RPMI7951 (cell line): ENCODE measurements at regions not wholly inside any gene's neighbourhood (a gene's known extent, or its start where the extent isn't known, plus 50 kb on each side); places are given as distances from the start of the nearest gene placed in this dataset.

ENCODE experiments used
- DNase-seq: peaks from one replicate; pipeline ENCODE4 v3.0.0-alpha.2; 2012; ENCODE audit warnings: low read depth

DNA sequence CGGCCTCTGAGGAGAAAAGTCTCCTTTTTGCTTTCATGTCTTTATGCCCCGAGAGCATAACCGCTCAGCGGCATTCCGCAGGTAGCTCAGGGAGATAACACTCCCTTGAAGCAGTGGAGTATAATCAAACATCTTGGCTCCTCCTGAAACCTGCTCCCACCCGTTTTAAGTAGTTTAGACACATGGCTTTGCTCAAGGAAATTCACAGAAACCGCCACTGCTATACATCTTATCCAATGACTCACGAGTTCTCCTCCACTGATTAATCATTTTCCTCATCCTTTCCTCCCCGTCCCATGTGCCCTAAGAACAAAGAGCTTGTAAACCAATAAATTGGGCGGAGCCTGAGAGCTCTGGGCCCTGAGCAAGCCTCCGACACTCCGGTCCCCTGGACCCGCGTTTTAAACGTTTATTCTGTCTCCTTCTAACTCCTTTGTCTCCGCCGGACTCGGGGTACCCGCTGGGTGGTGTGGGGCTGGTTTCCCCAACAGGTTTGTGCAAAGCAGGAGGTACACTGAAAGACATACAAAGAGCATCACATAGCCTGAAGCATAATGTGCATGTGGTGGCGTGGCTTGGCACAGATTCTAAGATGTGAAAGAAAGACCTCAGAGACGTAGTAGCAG lies 401.2 kb downstream of the TLL1 start:
- DNase-seq, result peak; percentile 96

DNA sequence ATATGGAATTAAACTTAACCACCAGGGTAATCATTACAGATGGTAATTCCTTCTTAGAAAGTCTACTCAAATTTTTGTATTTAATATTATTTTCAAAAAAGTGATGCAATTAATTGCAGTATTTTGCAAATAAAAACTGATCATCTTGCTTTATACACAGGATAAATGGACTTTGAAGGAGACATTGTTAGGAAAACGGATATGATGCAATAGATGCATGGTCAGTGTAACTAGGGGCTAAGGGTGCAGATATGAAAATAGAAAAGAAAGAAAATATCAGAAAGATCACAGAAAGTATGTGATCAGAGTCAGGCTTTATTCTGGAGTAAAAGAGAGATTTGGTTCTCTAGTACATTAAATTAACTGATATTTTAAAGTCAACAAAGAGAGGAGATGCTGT lies 401.7 kb downstream of the TLL1 start:
- DNase-seq, result peak; percentile 26

- peak; percentile 36 for DNase-seq
These were observed 404.4 kb downstream of the TLL1 start for GRCh38 chr4:166277401-166277800.

DNA sequence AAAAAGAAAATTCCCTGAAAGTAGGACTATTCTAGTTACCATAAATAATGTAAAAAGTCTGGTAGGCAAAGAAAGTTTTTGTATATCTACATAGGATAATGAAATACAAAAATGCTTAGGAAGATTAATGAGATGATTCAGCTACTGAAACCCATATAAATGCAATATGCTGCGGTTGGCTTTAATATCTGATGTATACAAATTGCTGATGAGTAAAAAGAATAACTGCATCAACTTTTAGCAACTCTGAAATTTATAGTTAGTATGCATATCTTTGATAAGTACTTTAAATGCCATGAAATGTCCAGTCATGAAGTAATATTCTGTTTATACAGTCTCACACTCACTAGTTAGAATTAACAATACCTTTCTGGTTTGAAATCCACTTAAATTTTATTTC lies 404.8 kb downstream of the TLL1 start:
- DNase-seq, result no peak

DNA sequence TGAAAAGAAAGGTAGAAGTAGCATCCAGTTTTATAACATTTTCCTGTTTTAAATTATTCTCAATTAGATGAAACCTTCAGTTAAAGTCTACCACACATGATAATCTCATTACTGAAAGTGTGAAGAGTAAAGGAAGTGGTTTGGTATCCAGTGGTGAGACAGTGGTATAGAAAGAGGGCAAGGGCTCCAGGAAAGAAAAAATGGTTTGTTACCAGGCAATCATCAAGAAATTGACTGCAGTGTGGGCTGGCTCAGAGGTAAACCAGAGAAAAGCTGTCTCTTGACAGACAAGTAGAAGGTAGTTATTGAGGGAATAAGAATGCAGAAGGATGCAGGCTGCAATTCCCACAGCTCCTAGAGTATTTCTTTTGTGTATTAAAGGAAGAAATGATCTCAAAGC lies 406.2 kb downstream of the TLL1 start:
- peak; percentile 33 for DNase-seq

- no peak for DNase-seq
These were observed 407.6 kb downstream of the TLL1 start for GRCh38 chr4:166280642-166281041.

- DNase-seq, result no peak
These were observed 409.2 kb downstream of the TLL1 start for GRCh38 chr4:166282081-166282770.

- no peak for DNase-seq
These were observed 411.2 kb downstream of the TLL1 start for GRCh38 chr4:166284221-166284620.

- no peak for DNase-seq
These were observed 417.4 kb downstream of the TLL1 start for GRCh38 chr4:166290426-166290825.

DNA sequence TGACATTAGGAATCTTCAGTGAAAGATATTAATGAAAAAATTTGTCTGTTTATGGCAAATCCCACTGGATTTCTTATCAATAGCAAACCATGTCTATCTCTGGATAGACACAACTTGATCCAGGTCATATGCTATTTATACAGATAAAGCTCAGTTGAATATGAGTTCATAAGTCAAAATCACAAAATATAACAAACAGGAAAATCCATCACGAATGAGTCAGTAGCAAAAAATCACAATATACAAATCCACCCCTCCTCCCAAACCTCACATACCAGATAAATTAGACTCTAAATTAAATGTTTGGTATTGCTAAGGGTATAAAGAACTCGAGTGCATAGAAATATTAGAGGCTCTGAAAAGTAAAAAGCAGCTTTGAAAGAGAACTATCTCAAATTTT lies 420.5 kb downstream of the TLL1 start:
- no peak for DNase-seq

DNA sequence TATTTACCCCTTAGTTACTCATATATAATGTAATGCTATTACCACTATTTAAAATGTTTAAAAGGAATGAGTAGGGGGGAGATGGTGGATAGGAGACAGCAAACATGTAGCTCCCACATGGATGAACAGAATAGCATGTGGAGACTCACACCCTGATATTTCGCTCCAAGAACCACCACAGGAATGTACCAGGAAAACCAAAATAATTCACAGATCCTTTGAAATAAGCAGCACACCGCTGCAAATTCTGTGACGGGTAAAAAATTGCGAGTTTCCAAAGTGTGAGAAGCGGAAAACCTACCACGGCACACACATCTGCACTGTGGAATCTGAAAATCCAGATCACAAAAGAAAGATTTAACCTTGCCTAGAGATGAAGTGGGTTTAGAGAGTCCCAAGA lies 428.2 kb downstream of the TLL1 start:
- peak; percentile 88 for DNase-seq

- peak; percentile 71 for DNase-seq
These were observed 435.6 kb downstream of the TLL1 start for GRCh38 chr4:166308647-166309046.

GRCh38 chr4:166309286-166309685 lies 436.2 kb downstream of the TLL1 start:
- DNase-seq, result peak; percentile 70

DNA sequence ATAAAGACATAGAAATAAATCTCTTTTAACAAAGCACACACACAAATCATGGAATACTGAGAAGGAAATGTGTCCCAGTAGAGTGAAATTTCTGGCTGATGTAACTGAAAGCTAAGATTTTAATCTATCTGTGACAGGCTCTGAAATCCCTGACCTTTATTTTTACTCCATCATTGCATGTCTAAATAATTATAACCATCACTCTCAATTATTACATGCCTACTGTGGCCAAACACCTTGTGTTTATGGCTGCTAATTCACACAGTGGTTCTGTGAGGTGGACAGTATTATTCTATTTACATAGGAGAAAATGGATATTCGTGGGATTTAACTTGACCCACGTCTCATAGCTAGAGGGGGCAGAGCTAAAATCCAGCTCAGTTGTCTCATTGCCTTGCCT lies 438.1 kb downstream of the TLL1 start:
- DNase-seq, result peak; percentile 40

DNA sequence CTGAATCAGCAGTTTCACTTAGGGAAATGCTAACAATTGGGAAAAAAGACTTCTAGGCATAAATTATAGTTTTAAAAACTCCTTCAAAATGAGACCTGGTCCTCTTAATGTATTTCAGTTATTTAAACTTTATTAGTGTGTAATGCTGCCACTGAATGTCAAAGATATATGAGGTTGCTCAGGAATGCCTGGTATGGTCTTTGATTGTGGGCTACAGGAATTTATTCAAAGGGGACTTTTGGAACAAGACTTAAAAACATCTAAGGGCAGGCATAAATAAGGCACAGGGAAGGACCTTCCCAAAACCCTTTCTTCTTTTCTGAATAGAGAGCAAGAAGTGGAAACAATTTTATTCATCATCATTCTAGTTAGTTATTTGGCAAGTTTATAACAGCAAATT lies 439.1 kb downstream of the TLL1 start:
- peak; percentile 54 for DNase-seq

DNA sequence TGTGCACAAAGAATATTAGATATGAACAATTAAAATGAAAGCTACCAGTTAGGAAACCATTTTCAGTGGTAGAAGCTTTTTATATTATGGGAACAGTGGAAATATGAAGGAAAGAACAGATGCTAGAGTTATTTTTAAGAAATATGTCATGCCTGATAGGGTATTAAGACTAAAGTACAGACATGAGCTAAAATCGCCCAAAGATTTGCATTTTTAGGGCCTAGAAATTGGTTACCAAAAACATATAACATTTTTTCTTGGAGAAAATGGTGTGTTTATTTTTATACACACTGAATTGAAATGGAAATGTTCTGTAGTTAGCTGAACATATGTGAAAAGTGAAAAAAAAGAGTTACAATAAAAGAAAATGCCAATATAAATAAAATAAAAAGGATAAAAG lies 441.9 kb downstream of the TLL1 start:
- no peak for DNase-seq

GRCh38 chr4:166315721-166316467 lies 442.9 kb downstream of the TLL1 start:
- no peak for DNase-seq

GRCh38 chr4:166318810-166319525 lies 445.9 kb downstream of the TLL1 start:
- DNase-seq, result peak; percentile 94

- DNase-seq, result no peak
These were observed 450.2 kb downstream of the TLL1 start for GRCh38 chr4:166323250-166323649.

DNA sequence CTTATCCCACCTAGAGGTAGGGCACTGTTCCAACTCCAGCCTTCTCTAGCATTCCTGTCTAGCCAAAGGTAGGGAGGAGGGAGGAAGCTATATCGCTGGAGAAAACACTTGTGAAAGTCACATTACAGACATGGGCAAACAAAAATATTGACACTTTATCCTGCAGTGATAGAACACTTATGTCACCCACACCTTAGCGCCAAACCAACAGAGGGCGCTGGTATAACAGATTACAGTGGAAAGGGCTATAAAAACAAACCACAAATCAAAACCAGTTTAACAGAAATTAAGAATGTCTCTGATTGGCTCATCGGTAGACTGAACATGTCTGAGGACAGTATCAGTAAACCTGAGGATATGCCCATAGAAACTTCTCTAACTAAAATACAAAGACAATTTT lies 451.3 kb downstream of the TLL1 start:
- DNase-seq, result peak; percentile 59

GRCh38 chr4:166335256-166335938 lies 462.4 kb downstream of the TLL1 start:
- no peak for DNase-seq

- no peak for DNase-seq
These were observed 469.0 kb downstream of the TLL1 start for GRCh38 chr4:166341992-166342391.
